HL-60 (cell line): ENCODE measurements at regions not wholly inside any gene's neighbourhood (a gene's known extent, or its start where the extent isn't known, plus 50 kb on each side); places are given as distances from the start of the nearest gene placed in this dataset.

Experiments used
- DNase-seq, 2 experiments: peaks; one replicate each; pipeline ENCODE4 v3.0.0-alpha.2; 2010 to 2020; ENCODE audit warnings: low read depth in 1 of 2, low spot score in 1 of 2
- H3K27ac ChIP-seq: fragments of 250-450 bp; sonication (Bioruptor Pico); replicated peaks from 2 replicates; pipeline ENCODE4 v1.5.1; 2020; ENCODE audit warnings: mild to moderate bottlenecking, moderate library complexity
- H3K27me3 ChIP-seq: fragments of 250-450 bp; sonication (Bioruptor Pico); 2 replicates; pipeline ENCODE4 v1.5.1; 2021; ENCODE audit warnings: mild to moderate bottlenecking, moderate library complexity; ENCODE audit not compliant: insufficient read depth, poor library complexity, severe bottlenecking
- H3K4me3 ChIP-seq: replicated peaks from 2 replicates; pipeline ENCODE4 v1.5.1; 2011; ENCODE audit warnings: mild to moderate bottlenecking, control low read depth, low read length; ENCODE audit not compliant: insufficient read depth
- GABPA ChIP-seq: IDR thresholded peaks from 2 replicates; pipeline ENCODE4 v1.6.1; 2012; ENCODE audit warnings: low read depth
- POLR2AphosphoS5 ChIP-seq: IDR thresholded peaks from 2 replicates; pipeline ENCODE4 v1.6.1; 2012; ENCODE audit warnings: low read depth
- SPI1 ChIP-seq: IDR thresholded peaks from 2 replicates; pipeline ENCODE4 v1.6.1; 2012; ENCODE audit warnings: low read depth, mild to moderate bottlenecking, borderline replicate concordance
- TF ChIP-seq, protein P1 (sequence below): IDR thresholded peaks from 2 replicates; pipeline ENCODE4 v1.6.1; 2012; ENCODE audit warnings: low read depth; ENCODE audit not compliant: insufficient replicate concordance
- TF ChIP-seq, protein P2 (sequence below): IDR thresholded peaks from one replicate; pipeline ENCODE4 v1.5.1; 2011; ENCODE audit warnings: low read length, control low read depth, inconsistent platforms; ENCODE audit not compliant: insufficient read depth

DNA sequence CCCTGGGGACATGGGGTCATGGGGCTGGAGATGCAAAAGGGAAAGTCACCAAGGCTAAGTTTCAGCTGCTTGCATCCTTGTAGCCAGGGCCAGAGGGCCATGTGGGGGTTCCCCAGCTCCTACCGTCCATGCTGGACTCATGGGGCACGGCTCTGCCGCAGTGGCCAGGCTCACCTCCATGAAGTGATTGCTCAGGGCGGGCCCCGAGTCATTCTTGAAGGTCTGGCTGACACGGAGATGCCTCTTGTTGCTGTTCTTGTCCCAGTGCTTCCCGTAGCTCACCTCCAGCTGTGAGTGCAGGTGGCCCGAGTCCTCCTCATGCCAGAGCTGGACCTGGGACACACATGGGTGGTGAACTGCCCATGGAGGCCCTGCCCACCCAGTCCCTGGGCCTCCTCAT is 114.5 kb downstream of the RMI2 start:
- Histone ChIP-seq H3K27ac (no peak overlapping the region), H3K4me3 (no peak overlapping the region), H3K27me3 (no peaks in the 10 kb centered on the region)
- no peak for TF ChIP-seq POLR2AphosphoS5
- TF ChIP-seq, protein P1, sequence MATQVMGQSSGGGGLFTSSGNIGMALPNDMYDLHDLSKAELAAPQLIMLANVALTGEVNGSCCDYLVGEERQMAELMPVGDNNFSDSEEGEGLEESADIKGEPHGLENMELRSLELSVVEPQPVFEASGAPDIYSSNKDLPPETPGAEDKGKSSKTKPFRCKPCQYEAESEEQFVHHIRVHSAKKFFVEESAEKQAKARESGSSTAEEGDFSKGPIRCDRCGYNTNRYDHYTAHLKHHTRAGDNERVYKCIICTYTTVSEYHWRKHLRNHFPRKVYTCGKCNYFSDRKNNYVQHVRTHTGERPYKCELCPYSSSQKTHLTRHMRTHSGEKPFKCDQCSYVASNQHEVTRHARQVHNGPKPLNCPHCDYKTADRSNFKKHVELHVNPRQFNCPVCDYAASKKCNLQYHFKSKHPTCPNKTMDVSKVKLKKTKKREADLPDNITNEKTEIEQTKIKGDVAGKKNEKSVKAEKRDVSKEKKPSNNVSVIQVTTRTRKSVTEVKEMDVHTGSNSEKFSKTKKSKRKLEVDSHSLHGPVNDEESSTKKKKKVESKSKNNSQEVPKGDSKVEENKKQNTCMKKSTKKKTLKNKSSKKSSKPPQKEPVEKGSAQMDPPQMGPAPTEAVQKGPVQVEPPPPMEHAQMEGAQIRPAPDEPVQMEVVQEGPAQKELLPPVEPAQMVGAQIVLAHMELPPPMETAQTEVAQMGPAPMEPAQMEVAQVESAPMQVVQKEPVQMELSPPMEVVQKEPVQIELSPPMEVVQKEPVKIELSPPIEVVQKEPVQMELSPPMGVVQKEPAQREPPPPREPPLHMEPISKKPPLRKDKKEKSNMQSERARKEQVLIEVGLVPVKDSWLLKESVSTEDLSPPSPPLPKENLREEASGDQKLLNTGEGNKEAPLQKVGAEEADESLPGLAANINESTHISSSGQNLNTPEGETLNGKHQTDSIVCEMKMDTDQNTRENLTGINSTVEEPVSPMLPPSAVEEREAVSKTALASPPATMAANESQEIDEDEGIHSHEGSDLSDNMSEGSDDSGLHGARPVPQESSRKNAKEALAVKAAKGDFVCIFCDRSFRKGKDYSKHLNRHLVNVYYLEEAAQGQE = no peak
- TF ChIP-seq, protein P2, sequence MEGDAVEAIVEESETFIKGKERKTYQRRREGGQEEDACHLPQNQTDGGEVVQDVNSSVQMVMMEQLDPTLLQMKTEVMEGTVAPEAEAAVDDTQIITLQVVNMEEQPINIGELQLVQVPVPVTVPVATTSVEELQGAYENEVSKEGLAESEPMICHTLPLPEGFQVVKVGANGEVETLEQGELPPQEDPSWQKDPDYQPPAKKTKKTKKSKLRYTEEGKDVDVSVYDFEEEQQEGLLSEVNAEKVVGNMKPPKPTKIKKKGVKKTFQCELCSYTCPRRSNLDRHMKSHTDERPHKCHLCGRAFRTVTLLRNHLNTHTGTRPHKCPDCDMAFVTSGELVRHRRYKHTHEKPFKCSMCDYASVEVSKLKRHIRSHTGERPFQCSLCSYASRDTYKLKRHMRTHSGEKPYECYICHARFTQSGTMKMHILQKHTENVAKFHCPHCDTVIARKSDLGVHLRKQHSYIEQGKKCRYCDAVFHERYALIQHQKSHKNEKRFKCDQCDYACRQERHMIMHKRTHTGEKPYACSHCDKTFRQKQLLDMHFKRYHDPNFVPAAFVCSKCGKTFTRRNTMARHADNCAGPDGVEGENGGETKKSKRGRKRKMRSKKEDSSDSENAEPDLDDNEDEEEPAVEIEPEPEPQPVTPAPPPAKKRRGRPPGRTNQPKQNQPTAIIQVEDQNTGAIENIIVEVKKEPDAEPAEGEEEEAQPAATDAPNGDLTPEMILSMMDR = no peak
- TF ChIP-seq GABPA = no peak
- no peak for TF ChIP-seq SPI1
- no peak for DNase-seq

GRCh38 chr16:11460820-11461594 is 115.7 kb downstream of the RMI2 start:
- Histone ChIP-seq H3K27me3 (no peaks in the 10 kb centered on the region), H3K4me3 (no peak overlapping the region), H3K27ac (no peak overlapping the region)
- no peak for DNase-seq
- TF ChIP-seq GABPA (no peak), SPI1 (no peak)
- TF ChIP-seq, protein P2 = no peak
- TF ChIP-seq, protein P1 = no peak

GRCh38 chr16:11461595-11461990 is 116.3 kb downstream of the RMI2 start:
- Histone ChIP-seq H3K27me3 (no peaks in the 10 kb centered on the region), H3K4me3 (no peak overlapping the region), H3K27ac (no peak overlapping the region)
- TF ChIP-seq, protein P2 = no peak
- TF ChIP-seq, protein P1 = peak; percentile 78
- TF ChIP-seq POLR2AphosphoS5 (no peak), SPI1 (no peak)
- DNase-seq = no peak
